Smooth muscle cell (in vitro differentiated cells): ENCODE measurements at regions not wholly inside any gene's neighbourhood (a gene's known extent, or its start where the extent isn't known, plus 50 kb on each side); places are given as distances from the start of the nearest gene placed in this dataset.

Experiments used
- DNase-seq: peaks from one replicate; lab custom pipeline; 2025; ENCODE audit not compliant: unreplicated experiment; lab: John Stamatoyannopoulos, UW
- H2AFZ ChIP-seq: fragments of 200-600 bp; sonication (generic); 2 replicates; pipeline ENCODE4 v1.6.0; 2016; ENCODE audit warnings: antibody characterized with exemption, low read depth, mild to moderate bottlenecking
- H3F3A ChIP-seq: fragments of 200-600 bp; sonication (generic); 2 replicates; pipeline ENCODE4 v1.6.0; 2017; ENCODE audit warnings: antibody characterized with exemption, low read depth
- H3K27ac ChIP-seq: fragments of 200-600 bp; sonication (generic); 2 replicates; pipeline ENCODE4 v1.5.1; 2016; ENCODE audit warnings: low read depth, mild to moderate bottlenecking
- H3K27me3 ChIP-seq: fragments of 200-600 bp; sonication (generic); 2 replicates; pipeline ENCODE4 v1.6.1; 2016; ENCODE audit warnings: low read depth, mild to moderate bottlenecking
- H3K36me3 ChIP-seq: fragments of 200-600 bp; sonication (generic); 2 replicates; pipeline ENCODE4 v1.5.1; 2016; ENCODE audit warnings: low read depth
- H3K4me1 ChIP-seq: fragments of 200-600 bp; sonication (generic); 2 replicates; pipeline ENCODE4 v1.5.1; 2016; ENCODE audit warnings: low read depth
- H3K4me2 ChIP-seq: fragments of 200-600 bp; sonication (generic); 2 replicates; pipeline ENCODE4 v1.6.0; 2016; ENCODE audit warnings: mild to moderate bottlenecking
- H3K4me3 ChIP-seq: fragments of 200-600 bp; sonication (generic); 2 replicates; pipeline ENCODE4 v1.5.1; 2016; ENCODE audit warnings: mild to moderate bottlenecking
- H3K79me2 ChIP-seq: fragments of 200-600 bp; sonication (generic); 2 replicates; pipeline ENCODE4 v1.6.0; 2016; ENCODE audit warnings: low read depth, mild to moderate bottlenecking
- H3K9ac ChIP-seq: fragments of 200-600 bp; sonication (generic); 2 replicates; pipeline ENCODE4 v1.6.0; 2016; ENCODE audit warnings: low read depth
- H3K9me3 ChIP-seq: fragments of 200-600 bp; sonication (generic); replicated peaks from 2 replicates; pipeline ENCODE4 v1.5.1; 2016; ENCODE audit warnings: low read depth
- H4K20me1 ChIP-seq: fragments of 200-600 bp; sonication (generic); 2 replicates; pipeline ENCODE4 v1.6.0; 2016; ENCODE audit warnings: low read depth
- WGBS: methylation state at CpG from one replicate; pipeline ENCODE4 v1.1.7; 2016; ENCODE audit warnings: low lambda C conversion rate; 5-methylcytosine and 5-hydroxymethylcytosine counted together
- TF ChIP-seq, protein P1 (sequence below): fragments of 200-600 bp; sonication (generic); IDR thresholded peaks from 2 replicates; pipeline ENCODE4 v1.5.1; 2017; ENCODE audit warnings: borderline replicate concordance, mild to moderate bottlenecking, antibody characterized with exemption; ENCODE audit not compliant: insufficient read depth, poor library complexity, severe bottlenecking

DNA sequence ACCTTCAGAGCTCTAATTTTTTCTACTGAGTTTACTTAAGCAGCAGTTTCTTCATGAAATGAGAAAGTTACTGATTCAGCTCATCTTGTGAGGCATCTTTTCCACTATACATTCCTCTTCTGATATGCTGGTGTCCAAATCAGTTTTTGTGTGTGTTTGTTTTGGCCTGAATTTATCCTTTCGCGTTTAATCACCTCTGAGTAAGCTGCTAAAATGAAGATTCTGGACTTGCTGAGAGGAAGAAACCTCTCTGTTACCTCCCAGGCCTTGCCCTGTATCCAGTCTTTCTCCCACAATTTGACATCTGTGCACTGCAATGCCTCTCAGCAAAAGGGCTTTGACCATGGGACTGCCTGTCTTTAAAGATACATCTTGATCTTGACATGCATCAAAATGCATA is 536.2 kb upstream of the NRSN1 start:
- 49% methylated on average over 2 of the region's 2 CpGs for WGBS
- Histone ChIP-seq H3K79me2 (no peaks in the 10 kb centered on the region), H3K9me3 (no peaks in the 10 kb centered on the region), H3K27me3 (peaks cover 7% of the 10 kb centered on the region), H4K20me1 (no peaks in the 10 kb centered on the region), H3F3A (no peaks in the 10 kb centered on the region), H3K4me1 (no peaks in the 10 kb centered on the region), H3K9ac (no peak overlapping the region), H3K4me2 (no peak overlapping the region), H2AFZ (no peak overlapping the region), H3K4me3 (no peak overlapping the region), H3K36me3 (no peaks in the 10 kb centered on the region), H3K27ac (no peak overlapping the region)
- no peak for DNase-seq
- TF ChIP-seq, protein P1, sequence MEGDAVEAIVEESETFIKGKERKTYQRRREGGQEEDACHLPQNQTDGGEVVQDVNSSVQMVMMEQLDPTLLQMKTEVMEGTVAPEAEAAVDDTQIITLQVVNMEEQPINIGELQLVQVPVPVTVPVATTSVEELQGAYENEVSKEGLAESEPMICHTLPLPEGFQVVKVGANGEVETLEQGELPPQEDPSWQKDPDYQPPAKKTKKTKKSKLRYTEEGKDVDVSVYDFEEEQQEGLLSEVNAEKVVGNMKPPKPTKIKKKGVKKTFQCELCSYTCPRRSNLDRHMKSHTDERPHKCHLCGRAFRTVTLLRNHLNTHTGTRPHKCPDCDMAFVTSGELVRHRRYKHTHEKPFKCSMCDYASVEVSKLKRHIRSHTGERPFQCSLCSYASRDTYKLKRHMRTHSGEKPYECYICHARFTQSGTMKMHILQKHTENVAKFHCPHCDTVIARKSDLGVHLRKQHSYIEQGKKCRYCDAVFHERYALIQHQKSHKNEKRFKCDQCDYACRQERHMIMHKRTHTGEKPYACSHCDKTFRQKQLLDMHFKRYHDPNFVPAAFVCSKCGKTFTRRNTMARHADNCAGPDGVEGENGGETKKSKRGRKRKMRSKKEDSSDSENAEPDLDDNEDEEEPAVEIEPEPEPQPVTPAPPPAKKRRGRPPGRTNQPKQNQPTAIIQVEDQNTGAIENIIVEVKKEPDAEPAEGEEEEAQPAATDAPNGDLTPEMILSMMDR = no peak

DNA sequence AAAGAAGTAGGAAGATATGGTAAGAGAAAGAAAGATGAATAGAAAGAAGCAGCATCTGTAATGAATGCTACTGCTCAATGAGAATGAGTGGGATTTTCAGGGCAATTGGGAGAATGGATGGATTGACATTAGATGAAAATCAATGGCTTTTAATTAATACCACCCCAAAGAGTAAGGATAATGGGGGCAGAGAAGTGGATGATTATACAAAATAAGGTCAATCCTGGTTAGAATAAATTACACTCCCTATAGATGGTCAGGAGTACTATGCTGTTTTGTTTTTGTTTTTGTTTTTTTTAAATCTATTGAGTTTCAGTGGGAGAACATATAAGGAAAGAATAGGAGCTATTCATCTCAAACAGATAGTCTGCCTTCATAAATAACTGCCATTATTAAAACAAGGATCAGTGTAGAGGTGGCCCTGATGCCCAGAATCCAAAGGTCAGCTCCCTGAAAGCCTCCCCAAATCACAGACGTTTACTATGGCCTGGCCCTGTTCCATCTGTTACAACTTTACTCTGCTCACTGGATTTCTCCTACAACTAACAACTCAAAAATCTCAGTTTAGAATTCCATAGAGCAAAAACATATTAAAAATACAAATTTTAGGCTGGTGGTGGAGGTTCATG is 535.4 kb upstream of the NRSN1 start:
- no peak overlapping the region for H3K9ac ChIP-seq
- DNase-seq = no peak
- no peak overlapping the region for H2AFZ ChIP-seq
- no peak overlapping the region for H3K4me2 ChIP-seq
- no peak overlapping the region for H3K27ac ChIP-seq
- no peaks in the 10 kb centered on the region for H3K9me3 ChIP-seq
- no peaks in the 10 kb centered on the region for H3K36me3 ChIP-seq
- 71% methylated on average over 1 of the region's 1 CpG for WGBS
- H3K27me3 ChIP-seq = peaks cover 7% of the 10 kb centered on the region
- no peaks in the 10 kb centered on the region for H3K79me2 ChIP-seq
- H3K4me3 ChIP-seq = no peak overlapping the region
- H3F3A ChIP-seq = no peaks in the 10 kb centered on the region
- TF ChIP-seq, protein P1 = no peak
- H3K4me1 ChIP-seq = no peaks in the 10 kb centered on the region
- H4K20me1 ChIP-seq = no peaks in the 10 kb centered on the region

DNA sequence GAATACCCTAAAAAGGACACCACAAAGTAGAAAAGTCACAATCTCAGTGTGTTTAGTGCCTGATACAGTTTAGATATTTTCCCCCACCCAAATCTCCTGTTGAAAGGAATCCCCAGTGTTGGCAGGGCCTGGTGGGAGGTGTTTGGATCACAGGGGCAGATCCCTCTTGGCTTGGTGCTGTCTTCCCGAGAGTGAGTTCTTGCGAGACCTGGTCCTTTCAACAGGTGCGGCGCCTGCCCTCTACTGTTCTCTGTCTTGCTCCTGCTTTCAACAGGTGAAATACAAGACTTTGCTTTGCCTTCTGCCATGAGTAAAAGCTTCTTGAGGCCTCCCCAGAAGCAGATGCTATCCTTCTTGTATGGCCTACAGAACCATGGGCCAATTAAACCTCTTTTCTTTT is 534.3 kb upstream of the NRSN1 start:
- Histone ChIP-seq H3K27me3 (peaks cover under 1% of the 10 kb centered on the region), H3K27ac (no peak overlapping the region), H2AFZ (no peak overlapping the region), H3K9ac (no peak overlapping the region), H3K4me2 (no peak overlapping the region), H3F3A (no peaks in the 10 kb centered on the region), H4K20me1 (no peaks in the 10 kb centered on the region), H3K36me3 (no peaks in the 10 kb centered on the region), H3K9me3 (no peaks in the 10 kb centered on the region), H3K79me2 (no peaks in the 10 kb centered on the region), H3K4me1 (no peaks in the 10 kb centered on the region), H3K4me3 (no peak overlapping the region)
- WGBS = 84% methylated on average over 4 of the region's 4 CpGs
- no peak for DNase-seq
- TF ChIP-seq, protein P1 = no peak

DNA sequence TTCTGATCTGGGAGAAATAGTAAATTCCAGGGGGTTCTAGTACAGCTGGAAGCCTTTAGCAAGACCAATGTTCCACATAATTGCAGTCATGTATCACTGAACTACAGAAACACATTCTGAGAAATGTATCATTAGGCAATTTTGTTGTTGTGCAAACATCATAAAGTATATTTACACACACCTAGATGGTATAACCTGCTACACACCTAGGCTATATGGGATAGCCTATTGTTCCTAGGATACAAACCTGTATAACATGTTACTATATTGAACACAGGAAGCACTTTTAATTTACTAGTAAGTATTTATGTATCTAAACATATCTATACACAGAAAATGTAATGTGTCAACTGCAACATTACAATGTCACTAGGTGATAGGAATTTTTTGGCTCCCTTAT is 525.9 kb upstream of the NRSN1 start:
- Histone ChIP-seq H3K4me2 (no peak overlapping the region), H3K79me2 (no peaks in the 10 kb centered on the region), H3K4me3 (no peak overlapping the region)

More for the DNA sequence above, 525.9 kb upstream of the NRSN1 start:
- Histone ChIP-seq H3K27ac (no peak overlapping the region), H4K20me1 (no peaks in the 10 kb centered on the region), H3K9ac (no peak overlapping the region), H3K4me1 (no peaks in the 10 kb centered on the region), H3K27me3 (no peaks in the 10 kb centered on the region), H2AFZ (no peak overlapping the region), H3F3A (no peaks in the 10 kb centered on the region), H3K9me3 (no peaks in the 10 kb centered on the region), H3K36me3 (no peaks in the 10 kb centered on the region)
- TF ChIP-seq, protein P1 = no peak
- no peak for DNase-seq
